K562 (cell line): ENCODE measurements at regions not wholly inside any gene's neighbourhood (a gene's known extent, or its start where the extent isn't known, plus 50 kb on each side); places are given as distances from the start of the nearest gene placed in this dataset.

ENCODE experiments used
- ATAC-seq: fragments of 200-7000 bp; cut with Tn5 transposase; 3 replicates; pipeline ENCODE4 v1.9.1; 2020; ENCODE audit warnings: moderate library complexity
- BruUV-seq: library from RNA; stranded (reverse); fragments of 400-500 nt; replicated peaks from 2 replicates; lab custom pipeline; 2021; lab: Mats Ljungman, UMichigan
- CTCF ChIA-PET: fragments of 300-600 bp; formaldehyde crosslinking; extraction: SDS; loops from one replicate; lab custom pipeline; 2021; ENCODE audit warnings: low intra/inter-chr PET ratio; lab: Yijun Ruan, JAX
- POLR2A ChIA-PET: fragments of 300-600, 350-650 bp; sonication (Branson Sonifier 250); formaldehyde crosslinking; extraction: SDS; loops from one replicate; lab custom pipeline; 2021; ENCODE audit warnings: antibody characterized with exemption, inconsistent platforms; lab: Yijun Ruan, JAX
- DNase-seq, 4 experiments: peaks; one replicate each; pipeline versions ENCODE4 v3.0.0 to v3.0.0-alpha.2; 2011 to 2018; ENCODE audit warnings: low spot score in 3 of 4, mixed read lengths in 3 of 4; ENCODE audit errors: extremely low read depth in 1 of 4
- FAIRE-seq: peaks from 2 replicates; lab custom pipeline; 2011; peaks lifted over from hg19 to GRCh38; lab: Jason Lieb, UNC
- H2AFZ ChIP-seq: 2 replicates; pipeline ENCODE4 v1.6.0; 2011; ENCODE audit warnings: low read depth, low read length, control low read depth, inconsistent platforms
- H3K27ac ChIP-seq: fragments of 200-600 bp; 3 replicates; pipeline ENCODE4 v1.8.0; 2011; ENCODE audit warnings: low read depth, mild to moderate bottlenecking, control low read depth, inconsistent platforms, low read length, moderate library complexity, mixed read lengths; ENCODE audit errors: extremely low read depth
- H3K27me3 ChIP-seq, 2 experiments: fragments of 300-600 bp in 1 of 2; 2 replicates in 1 of 2; 3 replicates in 1 of 2; pipeline versions ENCODE4 v1.6.0 to v1.8.0; 2011; ENCODE audit warnings: inconsistent platforms in 2 of 2, low read length in 2 of 2, mild to moderate bottlenecking in 1 of 2, mixed read lengths in 1 of 2, moderate library complexity in 1 of 2; ENCODE audit not compliant: control insufficient read depth in 2 of 2, insufficient read depth in 2 of 2
- H3K36me3 ChIP-seq: fragments of 300-600 bp; 3 replicates; pipeline ENCODE4 v1.8.0; 2011; ENCODE audit warnings: mild to moderate bottlenecking, low read length, inconsistent platforms; ENCODE audit not compliant: control insufficient read depth, insufficient read depth
- H3K4me1 ChIP-seq, 2 experiments: fragments of 200-600 bp in 1 of 2; replicated peaks in 1 of 2; 2 replicates in 1 of 2; 3 replicates in 1 of 2; pipeline versions ENCODE4 v1.5.1 to v1.8.0; 2011; ENCODE audit warnings: inconsistent platforms in 2 of 2, low read length in 2 of 2, mild to moderate bottlenecking in 1 of 2, mixed read lengths in 1 of 2, moderate library complexity in 1 of 2; ENCODE audit not compliant: control insufficient read depth in 2 of 2, insufficient read depth in 2 of 2
- H3K4me2 ChIP-seq: 2 replicates; pipeline ENCODE4 v1.6.1; 2011; ENCODE audit warnings: low read length, control low read depth, inconsistent platforms, mixed read lengths; ENCODE audit not compliant: insufficient read depth
- H3K4me3 ChIP-seq: fragments of 200-600 bp; sonication (generic), shearing (Covaris generic); 2 replicates; pipeline ENCODE4 v1.5.1; 2016; ENCODE audit warnings: control low read depth, inconsistent platforms
- H3K79me2 ChIP-seq: fragments of 200-600 bp; 3 replicates; pipeline ENCODE4 v1.8.0; 2011; ENCODE audit warnings: low read length, inconsistent platforms; ENCODE audit not compliant: control insufficient read depth, insufficient read depth
- H3K9ac ChIP-seq, 2 experiments: 2 replicates each; pipeline versions ENCODE4 v1.6.0 to v1.6.1; 2011; ENCODE audit warnings: low read depth in 2 of 2, low read length in 2 of 2, control low read depth in 1 of 2, inconsistent platforms in 1 of 2, mild to moderate bottlenecking in 1 of 2, mixed read lengths in 1 of 2; ENCODE audit not compliant: insufficient read depth in 1 of 2
- H3K9me1 ChIP-seq: one replicate; pipeline ENCODE4 v1.6.0; 2011; ENCODE audit warnings: inconsistent platforms, mild to moderate bottlenecking, low read length, moderate library complexity; ENCODE audit not compliant: control insufficient read depth, insufficient read depth
- H3K9me3 ChIP-seq: replicated peaks from 2 replicates; pipeline ENCODE4 v1.5.1; 2011; ENCODE audit warnings: low read depth, low read length, inconsistent platforms; ENCODE audit not compliant: control insufficient read depth, insufficient read depth
- H4K20me1 ChIP-seq: replicated peaks from 2 replicates; pipeline ENCODE4 v1.6.1; 2011; ENCODE audit warnings: low read length, inconsistent platforms, mixed read lengths; ENCODE audit not compliant: control insufficient read depth, insufficient read depth
- CCAR2 ChIP-seq: fragments of 200-400 bp; formaldehyde crosslinking; IDR thresholded peaks from 2 replicates; pipeline ENCODE4 v1.6.1; 2017; ENCODE audit warnings: mild to moderate bottlenecking, low read depth, low read length
- CHD1 ChIP-seq: fragments of 200-600 bp; sonication (generic); IDR thresholded peaks from one replicate; pipeline ENCODE4 v1.6.1; 2012; ENCODE audit warnings: mild to moderate bottlenecking, moderate library complexity, low read length, inconsistent platforms
- DNMT1 ChIP-seq: fragments of 450-650 bp; IDR thresholded peaks from 2 replicates; pipeline ENCODE4 v1.6.1; 2016; ENCODE audit warnings: antibody characterized with exemption, mild to moderate bottlenecking
- FOXJ2 ChIP-seq: fragments of 200-800 bp; sonication (Bioruptor generic); IDR thresholded peaks from 2 replicates; pipeline ENCODE4 v1.6.1; 2016; ENCODE audit warnings: missing genetic modification characterization, missing compliant biosample characterization
- HDAC2 ChIP-seq: fragments of 450-650 bp; IDR thresholded peaks from 2 replicates; pipeline ENCODE4 v1.6.1; 2016; ENCODE audit warnings: mild to moderate bottlenecking
- MNT ChIP-seq, 2 experiments: fragments of 450-650 bp; conservative IDR thresholded peaks; 2 replicates each; pipeline ENCODE4 v1.6.1; 2017; ENCODE audit warnings: mild to moderate bottlenecking in 2 of 2, moderate library complexity in 2 of 2
- NR2C2 ChIP-seq, 2 experiments: fragments of 200-800 bp in 1 of 2; sonication (Bioruptor generic) in 1 of 2; sonication (generic) in 1 of 2; formaldehyde crosslinking in 1 of 2; IDR thresholded peaks; 2 replicates each; pipeline versions ENCODE4 v1.6.1 to v1.8.0; 2016 to 2022; ENCODE audit warnings: mild to moderate bottlenecking in 1 of 2, missing compliant biosample characterization in 1 of 2, missing genetic modification characterization in 1 of 2, missing genetic modification reagents in 1 of 2
- NR4A1 ChIP-seq, 2 experiments: fragments of 250-450 bp in 1 of 2; fragments of 450-650 bp in 1 of 2; sonication (Bioruptor Pico) in 1 of 2; IDR thresholded peaks; 2 replicates each; pipeline versions ENCODE4 v1.4.0 to v1.6.1; 2016 to 2020; ENCODE audit warnings: mild to moderate bottlenecking in 2 of 2, missing compliant biosample characterization in 1 of 2, missing genetic modification characterization in 1 of 2, moderate library complexity in 1 of 2
- RAD21 ChIP-seq, 2 experiments: fragments of 250-450 bp in 1 of 2; fragments of 450-650 bp in 1 of 2; sonication (Bioruptor Pico) in 1 of 2; formaldehyde crosslinking in 1 of 2; IDR thresholded peaks in 1 of 2; conservative IDR thresholded peaks in 1 of 2; 2 replicates each; pipeline versions ENCODE4 v1.4.0 to v1.8.0; 2020 to 2022; ENCODE audit warnings: mild to moderate bottlenecking in 2 of 2, moderate library complexity in 1 of 2
- TBP ChIP-seq: optimal IDR thresholded peaks from 2 replicates; pipeline ENCODE3; 2011; ENCODE audit warnings: low read depth, low read length, improper control_type of control experiment
- USF2 ChIP-seq: sonication (generic); formaldehyde crosslinking; IDR thresholded peaks from 2 replicates; pipeline ENCODE4 v1.5.0; 2020; ENCODE audit warnings: missing genetic modification reagents
- ZNF395 ChIP-seq: fragments of 200-800 bp; sonication (Bioruptor generic); IDR thresholded peaks from 2 replicates; pipeline ENCODE4 v1.6.1; 2017; ENCODE audit warnings: missing genetic modification characterization, missing compliant biosample characterization
- WGBS: fragments of 100-300 bp; shearing (Covaris generic); methylation state at CpG from one replicate; pipeline ENCODE4 v1.1.6; 2016; ENCODE audit warnings: low coverage, mixed read lengths; ENCODE audit not compliant: insufficient coverage; ENCODE audit errors: missing lambda C conversion rate; 5-methylcytosine and 5-hydroxymethylcytosine counted together
- in situ Hi-C: fragments of 300-500 bp; cut with MboI; formaldehyde crosslinking; loops from 4 replicates; pipeline ENCODE4 v1.15.0; 2018; ENCODE audit warnings: inconsistent platforms, mixed read lengths
- intact Hi-C: fragments of 100-400 bp; cut with micrococcal nuclease; formaldehyde crosslinking; loops from 2 replicates; pipeline ENCODE4 v1.14.2; 2022
- TF ChIP-seq, protein P1 (sequence below): sonication (generic); formaldehyde crosslinking; IDR thresholded peaks from 2 replicates; pipeline ENCODE4 v1.9.0; 2022; ENCODE audit warnings: mild to moderate bottlenecking, missing genetic modification reagents

DNA sequence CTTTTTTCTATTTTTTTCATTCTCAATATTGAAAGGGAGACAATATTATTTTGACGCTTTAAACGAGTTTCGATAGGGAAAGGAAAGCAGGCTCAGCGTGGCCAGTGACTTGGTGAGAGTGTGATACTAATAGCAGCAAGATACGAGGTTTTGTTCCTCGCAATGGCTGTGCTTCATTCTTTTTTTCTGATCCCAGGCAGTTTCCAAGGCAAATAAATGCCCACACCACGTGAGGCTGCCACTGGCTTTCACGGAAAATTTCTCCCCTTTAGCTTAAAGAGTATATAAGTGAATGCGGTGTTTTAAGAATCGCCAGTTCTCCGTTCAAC, 196.4 kb upstream of the ZNF184 start:
- Histone ChIP-seq H4K20me1 (no peaks in the 10 kb centered on the region), H3K9ac (peak overlapping the region; percentile 70 to 89), H3K4me1 (peaks cover 7% of the 10 kb centered on the region in 2 experiments; a peak in 4 of 5 replicates), H3K36me3 (no peaks in the 10 kb centered on the region), H3K4me3 (peak overlapping the region; percentile 53), H3K27me3 (no peaks in the 10 kb centered on the region), H2AFZ (peak overlapping the region; percentile 71), H3K27ac (peak overlapping the region; percentile 24), H3K9me1 (no peaks in the 10 kb centered on the region), H3K79me2 (no peaks in the 10 kb centered on the region), H3K4me2 (peak overlapping the region; percentile 94), H3K9me3 (no peaks in the 10 kb centered on the region)
- POLR2A ChIA-PET = interaction anchor here (1.1 to 2.8 kb wide), 7 partner anchors 9 to 522 kb away, joined by 3 to 9 read pairs (median 7); a partner anchor contains a TSS
- whole genome bisulfite sequencing = under 1% methylated on average over 11 of the region's 11 CpGs
- in situ Hi-C loops (no loop called here), intact Hi-C loops (no loop called here)
- no TSS peak for BruUV-seq
- CTCF ChIA-PET = no interaction called here
- peak; percentile 6; the same call in 1 of the 3 replicates for ATAC-seq
- peak in 1 of 4 experiments; percentile 38 for DNase-seq
- no peak for FAIRE-seq
- TF ChIP-seq DNMT1 = no peak
- peak in 1 of 2 experiments; percentile 31; a peak in 1 of 4 replicates for TF ChIP-seq MNT (conservative IDR thresholded peaks at IDR 0.05)
- 0 out of 2 replicates have a peak, but pooled peaks have one; percentile 12 for TF ChIP-seq FOXJ2 (tag)
- TF ChIP-seq, protein P1, sequence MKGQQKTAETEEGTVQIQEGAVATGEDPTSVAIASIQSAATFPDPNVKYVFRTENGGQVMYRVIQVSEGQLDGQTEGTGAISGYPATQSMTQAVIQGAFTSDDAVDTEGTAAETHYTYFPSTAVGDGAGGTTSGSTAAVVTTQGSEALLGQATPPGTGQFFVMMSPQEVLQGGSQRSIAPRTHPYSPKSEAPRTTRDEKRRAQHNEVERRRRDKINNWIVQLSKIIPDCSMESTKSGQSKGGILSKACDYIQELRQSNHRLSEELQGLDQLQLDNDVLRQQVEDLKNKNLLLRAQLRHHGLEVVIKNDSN (CRISPR knock-in tag) = peak; percentile 69
- TF ChIP-seq HDAC2 = no peak
- TF ChIP-seq RAD21 (CRISPR knock-in tag; conservative IDR thresholded peaks at IDR 0.05 in 1 of 2, IDR thresholded peaks at IDR 0.05 in 1 of 2) = 0 out of 4 replicates have a peak, but pooled peaks of 1 of the 2 experiments have one; percentile 3
- no peak for TF ChIP-seq CCAR2
- TF ChIP-seq TBP = peak; percentile 16
- TF ChIP-seq CHD1 = peak; percentile 21
- no peak for TF ChIP-seq NR4A1 (CRISPR knock-in tag; IDR thresholded peaks at IDR 0.05)
- TF ChIP-seq NR4A1 (tag; IDR thresholded peaks at IDR 0.05) = no peak
- peak; percentile 30 for TF ChIP-seq USF2 (CRISPR knock-in tag)
- TF ChIP-seq ZNF395 = 0 out of 2 replicates have a peak, but pooled peaks have one; percentile 17
- TF ChIP-seq NR2C2 (CRISPR knock-in tag; IDR thresholded peaks at IDR 0.05) = no peak
- TF ChIP-seq NR2C2 (tag; IDR thresholded peaks at IDR 0.05) = 0 out of 2 replicates have a peak, but pooled peaks have one; percentile 5
